Tibial artery (tissue), 4 donors: ENCODE measurements at regions not wholly inside any gene's neighbourhood (a gene's known extent, or its start where the extent isn't known, plus 50 kb on each side); places are given as distances from the start of the nearest gene placed in this dataset.

ENCODE experiments used
- DNase-seq, 2 donors: peaks; one replicate each; pipeline ENCODE4 v3.0.0-alpha.2; 2019
- H3K27ac ChIP-seq, 2 donors: fragments of 200-600 bp; sonication (generic) in 1 of 2; 1 replicate in 1 of 2; 2 replicates in 1 of 2; pipeline ENCODE4 v1.5.1; 2018 to 2019; ENCODE audit warnings: mild to moderate bottlenecking in 1 of 2
- H3K27me3 ChIP-seq, 2 donors: fragments of 200-600 bp; sonication (generic) in 1 of 2; one replicate each; pipeline versions ENCODE4 v1.5.1 to v1.6.0; 2016 to 2019
- H3K36me3 ChIP-seq, 3 donors: fragments of 200-600 bp; sonication (generic) in 2 of 3; one replicate each; pipeline ENCODE4 v1.5.1; 2016 to 2019; ENCODE audit warnings: mild to moderate bottlenecking in 2 of 3
- H3K4me1 ChIP-seq, 4 donors: fragments of 200-600 bp; sonication (generic) in 2 of 4; 1 replicate in 3 of 4; 2 replicates in 1 of 4; pipeline ENCODE4 v1.5.1; 2016 to 2019
- H3K4me3 ChIP-seq, 2 donors: fragments of 200-600 bp; sonication (generic) in 1 of 2; 1 replicate in 1 of 2; 2 replicates in 1 of 2; pipeline ENCODE4 v1.5.1; 2018 to 2019; ENCODE audit warnings: mild to moderate bottlenecking in 2 of 2
- H3K9me3 ChIP-seq, 3 donors: fragments of 200-600 bp; sonication (generic) in 1 of 3; one replicate each; pipeline ENCODE4 v1.5.1; 2016 to 2019
- CTCF ChIP-seq, 2 experiments: fragments of 200-600 bp in 1 of 2; fragments of 450-650 bp in 1 of 2; IDR thresholded peaks; one replicate each; pipeline ENCODE4 v1.5.1; 2017 to 2019; ENCODE audit warnings: antibody characterized with exemption in 2 of 2, mild to moderate bottlenecking in 1 of 2, moderate library complexity in 1 of 2
- intact Hi-C: fragments of 100-400 bp; cut with DNase I; formaldehyde crosslinking; loops from one replicate; pipeline ENCODE4 v1.15.0; 2023; ENCODE audit warnings: low total_unique reads

GRCh38 chr3:18774319-18775088, 349.4 kb upstream of the SATB1 start:
- DNase-seq, result no peak
- TF ChIP-seq CTCF (IDR thresholded peaks at IDR 0.05), result no peak
- no peaks in the 10 kb centered on the region for H3K36me3 ChIP-seq
- H3K9me3 ChIP-seq, result no peaks in the 10 kb centered on the region
- intact Hi-C loops, result no loop called here
- no peak overlapping the region for H3K4me3 ChIP-seq
- no peaks in the 10 kb centered on the region for H3K4me1 ChIP-seq
- H3K27ac ChIP-seq, result no peak overlapping the region
- H3K27me3 ChIP-seq, result no peaks in the 10 kb centered on the region

GRCh38 chr3:18772699-18773305, 347.7 kb upstream of the SATB1 start:
- H3K27ac ChIP-seq, result no peak overlapping the region
- H3K27me3 ChIP-seq, result no peaks in the 10 kb centered on the region
- H3K4me1 ChIP-seq, result no peaks in the 10 kb centered on the region
- intact Hi-C loops, result no loop called here
- DNase-seq, result no peak
- no peak for TF ChIP-seq CTCF (IDR thresholded peaks at IDR 0.05)
- H3K36me3 ChIP-seq, result no peaks in the 10 kb centered on the region
- H3K9me3 ChIP-seq, result no peaks in the 10 kb centered on the region
- H3K4me3 ChIP-seq, result no peak overlapping the region

- Histone ChIP-seq H3K36me3 (no peaks in the 10 kb centered on the region), H3K27ac (no peak overlapping the region), H3K9me3 (no peaks in the 10 kb centered on the region), H3K4me1 (no peaks in the 10 kb centered on the region), H3K27me3 (no peaks in the 10 kb centered on the region), H3K4me3 (no peak overlapping the region)
- intact Hi-C loops, result no loop called here
- no peak for DNase-seq
- no peak for TF ChIP-seq CTCF (IDR thresholded peaks at IDR 0.05)
These were observed 346.8 kb upstream of the SATB1 start for GRCh38 chr3:18771931-18772330.

GRCh38 chr3:18770800-18771199, 345.7 kb upstream of the SATB1 start:
- Histone ChIP-seq H3K27me3 (no peaks in the 10 kb centered on the region), H3K36me3 (no peaks in the 10 kb centered on the region), H3K4me3 (no peak overlapping the region), H3K4me1 (no peaks in the 10 kb centered on the region), H3K9me3 (no peaks in the 10 kb centered on the region), H3K27ac (no peak overlapping the region)
- no peak for TF ChIP-seq CTCF (IDR thresholded peaks at IDR 0.05)
- intact Hi-C loops, result no loop called here
- DNase-seq, result no peak

- intact Hi-C loops, result no loop called here
- no peak overlapping the region for H3K27ac ChIP-seq
- DNase-seq, result no peak
- H3K4me1 ChIP-seq, result no peaks in the 10 kb centered on the region
- no peaks in the 10 kb centered on the region for H3K36me3 ChIP-seq
- H3K27me3 ChIP-seq, result no peaks in the 10 kb centered on the region
- no peak for TF ChIP-seq CTCF (IDR thresholded peaks at IDR 0.05)
- H3K9me3 ChIP-seq, result no peaks in the 10 kb centered on the region
- no peak overlapping the region for H3K4me3 ChIP-seq
These were observed 342.7 kb upstream of the SATB1 start for GRCh38 chr3:18767756-18768303.
